KMS-11 (cell line): ENCODE measurements at regions not wholly inside any gene's neighbourhood (a gene's known extent, or its start where the extent isn't known, plus 50 kb on each side); places are given as distances from the start of the nearest gene placed in this dataset.

Experiments
- H2AFZ ChIP-seq: fragments of 200-600 bp; sonication (generic); 2 replicates; pipeline ENCODE4 v1.6.1; 2016; ENCODE audit warnings: antibody characterized with exemption, mixed run types, low read depth
- H3K27ac ChIP-seq: fragments of 200-600 bp; sonication (generic); 2 replicates; pipeline ENCODE4 v1.6.1; 2016; ENCODE audit warnings: mild to moderate bottlenecking, mixed run types
- H3K27me3 ChIP-seq: fragments of 200-600 bp; sonication (generic); 2 replicates; pipeline ENCODE4 v1.6.1; 2017; ENCODE audit warnings: mild to moderate bottlenecking, low read depth, mixed run types, moderate library complexity; ENCODE audit not compliant: insufficient read depth
- H3K36me3 ChIP-seq: fragments of 200-600 bp; sonication (generic); 2 replicates; pipeline ENCODE4 v1.6.1; 2017; ENCODE audit warnings: mild to moderate bottlenecking, mixed run types; ENCODE audit not compliant: insufficient read depth
- H3K4me1 ChIP-seq: fragments of 200-600 bp; sonication (generic); 2 replicates; pipeline ENCODE4 v1.6.1; 2016; ENCODE audit warnings: mild to moderate bottlenecking, low read depth, mixed run types; ENCODE audit not compliant: poor library complexity, severe bottlenecking
- H3K4me2 ChIP-seq: fragments of 200-600 bp; sonication (generic); 2 replicates; pipeline ENCODE4 v1.7.0; 2016; ENCODE audit warnings: mild to moderate bottlenecking, mixed run types
- H3K4me3 ChIP-seq: fragments of 200-600 bp; sonication (generic); IDR thresholded peaks from 2 replicates; pipeline ENCODE4 v1.6.1; 2017; ENCODE audit warnings: low read depth, low read length, mixed read lengths; ENCODE audit not compliant: insufficient read depth
- H3K79me2 ChIP-seq: fragments of 200-600 bp; sonication (generic); 2 replicates; pipeline ENCODE4 v1.6.1; 2016; ENCODE audit warnings: low read depth, mixed run types; ENCODE audit not compliant: insufficient read depth
- H3K9ac ChIP-seq: fragments of 200-600 bp; sonication (generic); 2 replicates; pipeline ENCODE4 v1.6.1; 2016; ENCODE audit warnings: mild to moderate bottlenecking, mixed run types
- H4K20me1 ChIP-seq: fragments of 200-600 bp; sonication (generic); 2 replicates; pipeline ENCODE4 v1.6.1; 2016; ENCODE audit warnings: mild to moderate bottlenecking, mixed run types; ENCODE audit not compliant: insufficient read depth
- TF ChIP-seq, protein P1 (sequence below): fragments of 200-600 bp; sonication (generic); conservative IDR thresholded peaks from 2 replicates; pipeline ENCODE4 v1.6.1; 2017; ENCODE audit warnings: low read depth, mild to moderate bottlenecking, antibody characterized with exemption, low read length, moderate library complexity, mixed read lengths

DNA sequence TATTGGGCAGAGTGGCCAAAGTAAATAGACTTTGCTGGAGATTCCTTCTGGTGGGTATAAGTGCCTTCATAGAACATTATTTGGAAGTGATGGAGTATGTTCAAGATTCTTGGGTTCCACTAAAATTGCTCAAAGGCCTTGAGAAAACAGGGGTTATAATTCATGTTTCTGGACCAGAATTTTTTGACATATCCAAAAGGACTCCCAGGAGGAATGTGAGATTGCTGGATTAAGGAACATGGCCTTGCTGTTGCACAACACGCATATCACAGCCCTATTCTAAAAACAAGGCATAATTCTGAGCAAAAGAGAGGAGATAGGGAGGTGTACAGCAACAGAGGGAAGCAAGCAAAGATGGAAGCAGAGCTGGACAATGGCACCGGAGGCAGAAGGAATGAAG is 111.7 kb upstream of the TNP1 start:
- H3K4me3 ChIP-seq: no peak overlapping the region
- H4K20me1 ChIP-seq: no peaks in the 10 kb centered on the region
- no peak overlapping the region for H3K27ac ChIP-seq
- no peak overlapping the region for H3K4me2 ChIP-seq
- no peaks in the 10 kb centered on the region for H3K36me3 ChIP-seq
- no peaks in the 10 kb centered on the region for H3K4me1 ChIP-seq
- no peak overlapping the region for H2AFZ ChIP-seq
- TF ChIP-seq, protein P1, sequence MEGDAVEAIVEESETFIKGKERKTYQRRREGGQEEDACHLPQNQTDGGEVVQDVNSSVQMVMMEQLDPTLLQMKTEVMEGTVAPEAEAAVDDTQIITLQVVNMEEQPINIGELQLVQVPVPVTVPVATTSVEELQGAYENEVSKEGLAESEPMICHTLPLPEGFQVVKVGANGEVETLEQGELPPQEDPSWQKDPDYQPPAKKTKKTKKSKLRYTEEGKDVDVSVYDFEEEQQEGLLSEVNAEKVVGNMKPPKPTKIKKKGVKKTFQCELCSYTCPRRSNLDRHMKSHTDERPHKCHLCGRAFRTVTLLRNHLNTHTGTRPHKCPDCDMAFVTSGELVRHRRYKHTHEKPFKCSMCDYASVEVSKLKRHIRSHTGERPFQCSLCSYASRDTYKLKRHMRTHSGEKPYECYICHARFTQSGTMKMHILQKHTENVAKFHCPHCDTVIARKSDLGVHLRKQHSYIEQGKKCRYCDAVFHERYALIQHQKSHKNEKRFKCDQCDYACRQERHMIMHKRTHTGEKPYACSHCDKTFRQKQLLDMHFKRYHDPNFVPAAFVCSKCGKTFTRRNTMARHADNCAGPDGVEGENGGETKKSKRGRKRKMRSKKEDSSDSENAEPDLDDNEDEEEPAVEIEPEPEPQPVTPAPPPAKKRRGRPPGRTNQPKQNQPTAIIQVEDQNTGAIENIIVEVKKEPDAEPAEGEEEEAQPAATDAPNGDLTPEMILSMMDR: no peak
- H3K27me3 ChIP-seq: no peaks in the 10 kb centered on the region
- H3K79me2 ChIP-seq: no peaks in the 10 kb centered on the region
- no peak overlapping the region for H3K9ac ChIP-seq

DNA sequence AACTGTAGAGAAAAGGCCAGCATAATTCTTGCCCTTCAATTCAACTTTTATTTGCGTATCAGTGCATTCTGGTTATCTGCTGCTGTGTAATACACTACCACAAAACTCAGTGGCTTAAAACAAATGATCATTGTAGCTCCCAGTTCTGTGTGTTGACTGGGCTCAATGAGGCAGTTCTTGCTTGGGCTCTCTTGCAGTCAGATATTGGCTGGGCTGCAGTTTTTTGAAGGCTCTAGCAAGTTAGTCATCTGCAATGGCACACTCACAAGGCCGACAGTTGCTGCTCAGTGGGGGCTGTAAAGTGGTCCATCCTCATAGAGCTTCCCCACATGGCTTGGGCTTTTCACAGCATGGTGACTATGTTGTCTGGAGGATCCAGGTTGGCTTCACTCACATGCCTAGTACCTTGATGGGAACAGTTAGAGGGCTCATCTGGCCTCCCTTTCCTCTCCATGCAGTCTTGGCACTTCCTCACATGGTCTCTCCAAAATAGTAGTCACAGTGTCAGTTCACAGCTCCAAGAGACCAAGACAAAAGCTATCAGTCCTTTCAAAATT is 110.6 kb upstream of the TNP1 start:
- no peaks in the 10 kb centered on the region for H3K4me1 ChIP-seq
- no peaks in the 10 kb centered on the region for H3K27me3 ChIP-seq
- TF ChIP-seq, protein P1: no peak
- no peak overlapping the region for H3K27ac ChIP-seq
- no peak overlapping the region for H2AFZ ChIP-seq
- no peaks in the 10 kb centered on the region for H3K36me3 ChIP-seq
- no peak overlapping the region for H3K9ac ChIP-seq
- no peaks in the 10 kb centered on the region for H4K20me1 ChIP-seq
- H3K79me2 ChIP-seq: no peaks in the 10 kb centered on the region
- H3K4me2 ChIP-seq: no peak overlapping the region
- H3K4me3 ChIP-seq: no peak overlapping the region

DNA sequence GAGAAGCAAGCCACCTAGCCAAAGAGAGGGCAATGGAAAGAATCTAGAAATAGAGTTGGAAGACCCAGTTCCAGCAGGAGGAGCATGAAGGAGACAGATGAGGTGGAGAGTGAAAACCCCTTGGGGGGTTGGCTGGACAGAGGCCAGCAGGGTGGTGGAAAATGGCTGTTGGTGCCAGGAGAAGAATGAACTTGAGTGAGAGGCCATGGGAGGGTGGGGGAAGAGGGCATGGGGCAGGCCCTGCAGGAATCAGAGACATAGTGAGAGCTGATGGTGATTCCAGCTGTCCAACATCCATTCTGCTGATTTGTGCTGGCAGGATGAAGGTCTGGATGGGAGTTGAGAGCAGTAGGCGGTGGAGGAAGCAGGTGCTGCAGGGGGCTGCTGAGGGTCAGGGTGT is 108.0 kb upstream of the TNP1 start:
- H3K27me3 ChIP-seq: no peaks in the 10 kb centered on the region
- H3K9ac ChIP-seq: no peak overlapping the region
- no peak overlapping the region for H3K4me2 ChIP-seq
- H3K4me1 ChIP-seq: no peaks in the 10 kb centered on the region
- H4K20me1 ChIP-seq: no peaks in the 10 kb centered on the region
- TF ChIP-seq, protein P1: no peak
- no peaks in the 10 kb centered on the region for H3K36me3 ChIP-seq
- H3K79me2 ChIP-seq: no peaks in the 10 kb centered on the region
- no peak overlapping the region for H2AFZ ChIP-seq
- H3K4me3 ChIP-seq: no peak overlapping the region
- H3K27ac ChIP-seq: no peak overlapping the region

DNA sequence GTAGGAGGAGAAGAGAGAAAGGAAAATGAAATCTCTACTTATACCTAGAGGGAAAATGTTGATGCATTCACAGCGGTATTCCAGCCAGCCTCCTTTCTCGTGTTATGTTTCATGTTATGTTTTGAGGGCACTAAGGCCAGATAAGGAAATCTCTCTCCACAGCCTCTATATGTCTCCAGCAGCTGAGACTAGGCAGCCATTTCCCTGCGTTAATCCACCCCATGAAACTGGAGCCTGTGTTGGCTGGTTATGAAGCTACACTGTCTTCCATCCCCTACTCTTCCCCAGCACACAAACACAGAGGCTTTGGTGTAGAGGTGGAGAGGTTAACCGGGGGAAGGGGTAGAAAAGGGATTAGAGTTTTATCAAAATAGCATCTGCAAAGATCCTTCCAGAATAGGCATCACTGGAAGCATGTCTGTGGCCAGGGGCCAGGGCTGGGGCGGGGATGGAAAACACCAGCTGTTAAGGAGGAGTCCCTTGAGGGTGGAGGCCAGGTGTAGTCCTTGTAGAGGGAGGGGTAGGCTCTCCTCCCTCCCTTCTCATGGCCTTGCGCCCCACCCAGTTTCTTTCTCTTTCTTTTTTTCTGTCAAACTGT is 100.9 kb upstream of the TNP1 start:
- TF ChIP-seq, protein P1: no peak
- Histone ChIP-seq H4K20me1 (no peaks in the 10 kb centered on the region), H2AFZ (no peak overlapping the region), H3K9ac (no peak overlapping the region), H3K36me3 (no peaks in the 10 kb centered on the region), H3K79me2 (no peaks in the 10 kb centered on the region), H3K4me3 (no peak overlapping the region), H3K4me2 (no peak overlapping the region), H3K4me1 (no peaks in the 10 kb centered on the region), H3K27me3 (no peaks in the 10 kb centered on the region), H3K27ac (no peak overlapping the region)
